Adrenal gland (tissue), 9 donors: ENCODE measurements at regions not wholly inside any gene's neighbourhood (a gene's known extent, or its start where the extent isn't known, plus 50 kb on each side); places are given as distances from the start of the nearest gene placed in this dataset.
"Not testable (repeated sequence)": the region's sequence is repeated elsewhere in the genome, so short reads cannot be mapped to it uniquely, and the experiment has no call there.

Experiments used
- DNase-seq, 7 donors: peaks; one replicate each; pipeline ENCODE4 v3.0.0-alpha.2; 2019 to 2020
- H3K27ac ChIP-seq, 5 donors: fragments of 200-600 bp; sonication (generic) in 4 of 5; 1 replicate in 3 of 5; 2 replicates in 2 of 5; pipeline versions ENCODE4 v1.5.1 to v1.8.0; 2016 to 2020; ENCODE audit warnings: mild to moderate bottlenecking in 1 of 5
- H3K27me3 ChIP-seq: fragments of 200-600 bp; 2 replicates; pipeline ENCODE4 v1.8.0; 2021
- H3K36me3 ChIP-seq, 2 donors: fragments of 200-600 bp; replicated peaks in 1 of 2; 1 replicate in 1 of 2; 2 replicates in 1 of 2; pipeline versions ENCODE4 v1.5.1 to v1.8.0; 2018 to 2022
- H3K4me1 ChIP-seq, 2 donors: fragments of 200-600 bp; replicated peaks in 1 of 2; 1 replicate in 1 of 2; 2 replicates in 1 of 2; pipeline versions ENCODE4 v1.5.1 to v1.8.0; 2018 to 2021
- H3K4me3 ChIP-seq, 4 donors: fragments of 200-600 bp; sonication (generic) in 3 of 4; one replicate each; pipeline ENCODE4 v1.5.1; 2016 to 2018
- H3K9me3 ChIP-seq, 3 donors: fragments of 200-600 bp; sonication (generic) in 1 of 3; replicated peaks in 1 of 3; 1 replicate in 2 of 3; 2 replicates in 1 of 3; pipeline versions ENCODE4 v1.5.1 to v1.8.0; 2016 to 2021
- CTCF ChIP-seq, 6 experiments: fragments of 450-650 bp in 4 of 6; fragments of 200-600 bp in 2 of 6; sonication (generic) in 1 of 6; IDR thresholded peaks; 1 replicate in 5 of 6; 2 replicates in 1 of 6; pipeline versions ENCODE4 v1.5.1 to v1.8.0; 2016 to 2021; ENCODE audit warnings: antibody characterized with exemption in 6 of 6, mild to moderate bottlenecking in 2 of 6, moderate library complexity in 1 of 6
- POLR2A ChIP-seq, 2 donors: fragments of 450-650 bp; IDR thresholded peaks; one replicate each; pipeline ENCODE4 v1.6.1; 2017; ENCODE audit warnings: antibody characterized with exemption in 2 of 2, mild to moderate bottlenecking in 2 of 2, moderate library complexity in 1 of 2
- WGBS, 4 donors: extraction: QIAGEN DNeasy Blood & Tissue Kit in 2 of 4; methylation state at CpG; one replicate each; pipeline versions ENCODE4 v1.1.5 to v1.1.7; 2013 to 2017; 5-methylcytosine and 5-hydroxymethylcytosine counted together
- intact Hi-C, 2 donors: fragments of 100-400 bp; cut with DNase I; formaldehyde crosslinking; loops; one replicate each; pipeline versions ENCODE4 v1.14.1 to v1.15.0; 2022 to 2023
- donor health status: healthy with polysubstance abuse.
- donor health status: Bipolar disorder and iron deficiency.
- donor health status: DM: yes; HTN: yes; CAD: no.
- donor health status: DM: no; HTN: no; CAD: no.
- donor health status: DM: no; HTN: no; CAD: no.

- no peaks in the 10 kb centered on the region for H3K36me3 ChIP-seq
- TF ChIP-seq POLR2A (IDR thresholded peaks at IDR 0.05) (no peak), CTCF (IDR thresholded peaks at IDR 0.05) (no peak)
- no peaks in the 10 kb centered on the region for H3K4me1 ChIP-seq
- no peak overlapping the region for H3K4me3 ChIP-seq
- no peak for DNase-seq
- 69 to 86% (median 77%) methylated on average over 2 of the region's 2 CpGs for WGBS, 4 donors
- H3K27me3 ChIP-seq, result no peaks in the 10 kb centered on the region
- H3K9me3 ChIP-seq, result no peaks in the 10 kb centered on the region
- H3K27ac ChIP-seq, result no peak overlapping the region
- intact Hi-C loops, result no loop called here
These were observed 235.3 kb upstream of the ZFP64 start for GRCh38 chr20:52426856-52427255.

- peaks cover 0 to 3% of the 10 kb centered on the region in 2 donors for H3K4me1 ChIP-seq
- H3K27me3 ChIP-seq, result no peaks in the 10 kb centered on the region
- H3K36me3 ChIP-seq, result no peaks in the 10 kb centered on the region
- no peak for DNase-seq
- no peaks in the 10 kb centered on the region for H3K9me3 ChIP-seq
- H3K4me3 ChIP-seq, result no peak overlapping the region
- no peak for TF ChIP-seq CTCF (IDR thresholded peaks at IDR 0.05)
- no peak for TF ChIP-seq POLR2A (IDR thresholded peaks at IDR 0.05)
- no peak overlapping the region for H3K27ac ChIP-seq
- intact Hi-C loops, result no loop called here
- WGBS, 4 donors, result 58 to 81% (median 63%) methylated on average over 5 of the region's 5 CpGs
These were observed 234.1 kb upstream of the ZFP64 start for GRCh38 chr20:52425701-52426100.

- Histone ChIP-seq H3K9me3 (no peaks in the 10 kb centered on the region), H3K27me3 (no peaks in the 10 kb centered on the region), H3K4me3 (no peak overlapping the region), H3K4me1 (peaks cover 0 to 3% of the 10 kb centered on the region in 2 donors), H3K27ac (no peak overlapping the region), H3K36me3 (no peaks in the 10 kb centered on the region)
- TF ChIP-seq CTCF (IDR thresholded peaks at IDR 0.05) (no peak), POLR2A (IDR thresholded peaks at IDR 0.05) (no peak)
- 36 to 46% (median 42%) methylated on average over 9 of the region's 9 CpGs for WGBS, 4 donors
- intact Hi-C loops, result no loop called here
- DNase-seq, result no peak
These were observed 233.7 kb upstream of the ZFP64 start for GRCh38 chr20:52425253-52425652.

GRCh38 chr20:52424357-52424942 lies 232.9 kb upstream of the ZFP64 start:
- H3K27me3 ChIP-seq, intact Hi-C loops, H3K9me3 ChIP-seq, H3K4me3 ChIP-seq, H3K4me1 ChIP-seq, H3K27ac ChIP-seq, H3K36me3 ChIP-seq, DNase-seq: not testable (repeated sequence)
- 79 to 86% (median 81%) methylated on average over 6 of the region's 6 CpGs for WGBS, 4 donors

GRCh38 chr20:52423536-52424140 lies 232.1 kb upstream of the ZFP64 start:
- H3K4me1 ChIP-seq, intact Hi-C loops: not testable (repeated sequence)
- 67 to 81% (median 69%) methylated on average over 4 of the region's 4 CpGs for WGBS, 4 donors

More at GRCh38 chr20:52423536-52424140, 232.1 kb upstream of the ZFP64 start:
- H3K27me3 ChIP-seq, H3K36me3 ChIP-seq, H3K9me3 ChIP-seq, H3K27ac ChIP-seq, DNase-seq, H3K4me3 ChIP-seq: not testable (repeated sequence)
